ENCODE measurements at regions not wholly inside any gene's neighbourhood (a gene's known extent, or its start where the extent isn't known, plus 50 kb on each side); places are given as distances from the start of the nearest gene placed in this dataset.
A peak's percentile ranks its signal among the peaks of the same experiment; 100 is the strongest.
"Not testable (repeated sequence)": the region's sequence is repeated elsewhere in the genome, so short reads cannot be mapped to it uniquely, and the experiment has no call there.

DNA sequence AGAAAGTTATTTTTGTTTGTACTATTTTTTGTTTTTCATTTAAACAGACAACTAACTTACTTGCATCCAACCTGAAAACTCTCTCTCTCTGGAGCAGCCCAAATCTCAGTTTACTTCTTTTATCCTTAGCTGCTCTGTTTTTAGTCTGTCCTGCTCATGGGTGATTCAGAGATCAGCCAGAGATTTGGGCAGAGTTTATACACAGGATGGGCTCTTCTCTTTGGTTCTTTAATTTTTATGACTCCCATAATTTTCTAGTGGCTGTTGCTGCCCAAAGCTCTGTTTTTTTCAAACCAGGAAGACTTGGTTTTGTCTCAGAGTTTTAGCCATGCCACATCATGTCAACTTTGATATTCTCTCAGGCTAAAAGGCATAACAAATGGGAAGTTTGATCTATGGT is 86.8 kb upstream of the CD55 start:
- H3K27ac Mint-ChIP-seq = no peak overlapping the region
- ATAC-seq = no peak
- no peak for DNase-seq (ENCODE audit: low spot score in 2 of 2)
- H3K36me3 Mint-ChIP-seq = no peaks in the 10 kb centered on the region
- no peaks in the 10 kb centered on the region for H3K9me3 Mint-ChIP-seq

- ATAC-seq (no peak), DNase-seq (ENCODE audit: low spot score in 2 of 2) (no peak)
- Mint-ChIP-seq H3K27ac (no peak overlapping the region), H3K36me3 (no peaks in the 10 kb centered on the region), H3K9me3 (no peaks in the 10 kb centered on the region)
These were observed 81.6 kb upstream of the CD55 start for GRCh38 chr1:207239874-207240273.

DNA sequence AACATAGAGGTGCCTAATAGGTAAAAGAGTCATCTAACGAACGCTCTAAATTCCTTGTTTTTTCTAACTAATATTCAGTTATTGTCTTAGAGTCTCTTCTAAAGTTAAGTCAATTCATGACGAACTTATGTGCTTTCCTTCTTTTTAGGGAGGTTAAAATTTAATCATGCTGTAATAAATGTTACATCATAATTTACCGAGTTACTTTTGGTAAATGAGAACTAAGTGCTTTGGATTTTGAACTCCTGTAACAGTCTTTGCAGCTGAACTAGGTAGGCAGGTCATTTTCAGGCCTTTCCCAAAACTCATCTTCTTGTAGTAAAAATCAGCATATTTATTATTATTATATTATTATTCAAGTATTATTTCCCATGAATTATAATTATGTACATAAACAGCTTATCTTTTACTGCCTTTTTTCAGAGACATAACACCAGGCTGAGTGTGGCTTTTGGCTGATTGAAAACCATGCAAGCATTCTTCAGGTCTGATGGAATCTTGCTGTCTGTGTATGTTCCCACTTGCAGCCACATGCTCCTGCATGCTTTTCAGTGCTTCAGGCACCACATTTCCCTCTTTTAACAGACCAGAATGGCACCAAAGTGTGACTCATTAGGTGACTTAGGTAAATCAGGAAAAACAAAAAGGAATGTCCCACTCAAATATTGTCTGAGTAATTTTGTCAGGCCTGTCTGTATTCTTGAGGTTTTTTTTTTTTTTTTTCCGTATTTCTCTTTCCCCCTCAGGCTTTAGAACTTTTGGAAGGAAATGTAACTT is 81.0 kb upstream of the CD55 start:
- no peaks in the 10 kb centered on the region for H3K9me3 Mint-ChIP-seq
- no peaks in the 10 kb centered on the region for H3K36me3 Mint-ChIP-seq
- no peak for DNase-seq (ENCODE audit: low spot score in 2 of 2)
- H3K27ac Mint-ChIP-seq = no peak overlapping the region
- ATAC-seq = no peak

DNA sequence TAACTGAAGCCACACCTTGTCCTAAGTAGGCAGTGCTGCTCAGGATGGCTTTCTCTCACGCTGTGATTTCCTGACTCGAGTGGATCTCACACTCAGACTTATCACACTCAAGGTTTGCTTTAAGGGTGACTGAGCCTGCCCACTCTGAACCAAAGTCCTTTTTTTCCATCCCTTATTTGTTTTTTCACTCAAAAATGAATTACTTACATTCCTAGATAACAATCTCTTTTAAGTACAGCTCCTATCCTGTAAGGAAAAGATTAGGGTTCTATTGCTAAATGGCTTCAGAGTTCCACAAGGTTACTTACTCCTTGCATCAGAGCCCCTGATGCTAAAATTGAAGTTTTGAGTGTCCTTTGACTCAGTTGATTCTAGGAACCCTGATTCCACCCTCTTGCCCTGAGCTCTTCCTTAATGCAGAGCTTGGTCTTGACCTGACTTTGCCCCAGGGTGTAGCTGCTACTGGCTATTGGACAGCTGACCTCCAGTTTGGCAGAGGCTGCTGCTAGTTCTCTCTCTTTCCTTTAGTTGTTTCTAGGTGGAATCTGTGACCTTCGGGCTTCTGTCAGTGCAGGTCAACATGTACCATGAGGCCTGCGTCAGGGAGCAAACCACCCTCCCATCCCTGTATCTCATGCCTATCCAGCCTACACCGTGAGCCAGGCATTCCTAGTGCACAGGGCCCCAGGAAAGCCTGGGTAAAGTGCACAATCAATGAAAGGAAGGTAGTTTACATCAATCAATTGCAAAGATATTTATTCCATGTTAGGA is 80.1 kb upstream of the CD55 start:
- no peaks in the 10 kb centered on the region for H3K9me3 Mint-ChIP-seq
- ATAC-seq = no peak
- no peak for DNase-seq (ENCODE audit: low spot score in 2 of 2)
- no peaks in the 10 kb centered on the region for H3K36me3 Mint-ChIP-seq
- no peak overlapping the region for H3K27ac Mint-ChIP-seq

- DNase-seq (ENCODE audit: low spot score in 2 of 2) (no peak), ATAC-seq (no peak)
- Mint-ChIP-seq H3K9me3 (no peaks in the 10 kb centered on the region), H3K36me3 (no peaks in the 10 kb centered on the region), H3K27ac (peak overlapping the region in 1 of 2 donors; percentile 31)
These were observed 77.8 kb upstream of the CD55 start for GRCh38 chr1:207243442-207244408.

GRCh38 chr1:207244409-207244801 is 77.1 kb upstream of the CD55 start:
- H3K27ac Mint-ChIP-seq = no peak overlapping the region
- no peaks in the 10 kb centered on the region for H3K9me3 Mint-ChIP-seq
- H3K36me3 Mint-ChIP-seq = no peaks in the 10 kb centered on the region
- DNase-seq (ENCODE audit: low spot score in 2 of 2) (no peak), ATAC-seq (no peak)

GRCh38 chr1:207245124-207245523 is 76.4 kb upstream of the CD55 start:
- Mint-ChIP-seq H3K9me3 (no peaks in the 10 kb centered on the region), H3K36me3 (no peaks in the 10 kb centered on the region), H3K27ac (no peak overlapping the region)
- no peak for DNase-seq (ENCODE audit: low spot score in 2 of 2)
- ATAC-seq = no peak

GRCh38 chr1:207248544-207249198 is 72.8 kb upstream of the CD55 start:
- H3K9me3 Mint-ChIP-seq = peaks cover 0 to 4% of the 10 kb centered on the region in 2 donors
- ATAC-seq (no peak), DNase-seq (ENCODE audit: low spot score in 2 of 2) (no peak)
- H3K27ac Mint-ChIP-seq = no peak overlapping the region
- H3K36me3 Mint-ChIP-seq = no peaks in the 10 kb centered on the region

- H3K27ac Mint-ChIP-seq = no peak overlapping the region
- DNase-seq (ENCODE audit: low spot score in 2 of 2) = no peak
These were observed 71.0 kb upstream of the CD55 start for GRCh38 chr1:207250431-207250830.

GRCh38 chr1:207251066-207251465 is 70.4 kb upstream of the CD55 start:
- H3K9me3 Mint-ChIP-seq = peaks cover 10 to 15% of the 10 kb centered on the region in 2 donors
- ATAC-seq (no peak), DNase-seq (ENCODE audit: low spot score in 2 of 2) (no peak)
- H3K36me3 Mint-ChIP-seq = peaks cover 9 to 16% of the 10 kb centered on the region in 2 donors
- H3K27ac Mint-ChIP-seq = no peak overlapping the region

More at GRCh38 chr1:207250431-207250830, 71.0 kb upstream of the CD55 start:
- ATAC-seq = no peak
- Mint-ChIP-seq H3K9me3 (peaks cover 8 to 13% of the 10 kb centered on the region in 2 donors), H3K36me3 (peaks cover 9 to 10% of the 10 kb centered on the region in 2 donors)

DNA sequence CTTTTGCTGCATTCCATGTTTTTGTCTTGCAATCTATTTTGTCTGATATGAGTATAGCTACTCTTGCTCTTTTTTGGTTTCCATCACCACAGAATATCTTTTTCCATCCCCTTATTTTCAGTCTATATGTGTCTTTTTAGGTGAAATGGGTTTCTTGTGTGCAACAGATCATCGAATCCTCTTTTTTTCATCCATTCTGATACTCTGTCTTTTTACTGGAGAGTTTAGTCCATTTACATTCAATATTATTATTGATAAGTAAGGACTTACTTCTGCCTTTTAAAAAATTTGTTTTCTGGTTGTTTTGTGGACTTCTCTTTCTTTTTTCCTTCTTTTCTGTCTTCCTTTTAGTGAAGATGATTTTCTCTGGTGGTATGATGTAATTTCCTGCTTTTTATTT is 64.6 kb upstream of the CD55 start:
- no peak overlapping the region for H3K27ac Mint-ChIP-seq
- H3K36me3 Mint-ChIP-seq = peaks cover 18 to 28% of the 10 kb centered on the region in 2 donors
- no peak for ATAC-seq
- peaks cover 18 to 37% of the 10 kb centered on the region in 2 donors for H3K9me3 Mint-ChIP-seq
- DNase-seq (ENCODE audit: low spot score in 2 of 2) = no peak

GRCh38 chr1:207259391-207259790 is 62.1 kb upstream of the CD55 start:
- Mint-ChIP-seq H3K27ac (no peak overlapping the region), H3K36me3 (peaks cover 18 to 28% of the 10 kb centered on the region in 2 donors), H3K9me3 (peaks cover 20 to 29% of the 10 kb centered on the region in 2 donors)
- no peak for DNase-seq (ENCODE audit: low spot score in 2 of 2)
- ATAC-seq = no peak

DNA sequence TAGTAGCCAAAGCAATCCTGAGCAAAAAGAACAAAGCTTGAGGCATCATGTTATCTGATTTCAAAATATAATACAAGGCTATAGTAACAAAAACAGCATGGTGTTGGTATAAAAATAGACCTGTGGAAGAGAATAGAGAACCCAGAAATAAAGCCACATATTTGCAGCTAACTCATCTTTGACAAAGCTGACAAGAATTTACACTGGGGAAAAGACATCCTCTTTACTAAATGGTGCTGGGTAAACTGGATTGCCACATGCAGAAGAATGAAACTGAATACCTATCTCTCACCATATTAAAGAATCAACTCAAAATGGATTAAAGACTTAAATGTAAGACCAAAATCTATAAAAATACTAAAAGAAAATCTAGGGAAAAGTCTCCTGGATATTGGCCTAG is 59.5 kb upstream of the CD55 start:
- no peak overlapping the region for H3K27ac Mint-ChIP-seq
- no peak for DNase-seq (ENCODE audit: low spot score in 2 of 2)

DNA sequence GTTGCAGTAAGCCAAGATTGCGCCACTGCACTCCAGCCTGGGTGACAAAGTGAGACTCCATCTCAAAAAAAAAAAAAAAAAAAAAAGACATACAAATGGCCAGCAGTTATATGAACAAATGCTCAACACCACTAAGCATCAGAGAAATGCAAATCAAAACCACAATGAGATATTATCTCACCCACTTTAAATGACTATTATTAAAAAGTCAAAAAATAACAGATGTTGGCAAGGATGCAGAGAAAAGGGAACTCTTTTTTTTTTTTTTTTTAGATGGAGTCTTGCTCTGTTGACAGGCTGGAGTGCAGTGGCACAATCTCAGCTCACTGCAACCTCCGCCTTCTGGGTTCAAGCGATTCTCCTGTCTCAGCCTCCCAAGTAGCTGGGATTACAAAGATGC is 58.6 kb upstream of the CD55 start:
- not testable (repeated sequence) for DNase-seq (ENCODE audit: low spot score in 2 of 2); H3K36me3 Mint-ChIP-seq; ATAC-seq; H3K27ac Mint-ChIP-seq; H3K9me3 Mint-ChIP-seq

More for the DNA sequence above, 59.5 kb upstream of the CD55 start:
- Mint-ChIP-seq H3K9me3 (peaks cover 10 to 14% of the 10 kb centered on the region in 2 donors), H3K36me3 (peaks cover 7% of the 10 kb centered on the region in 2 donors)
- no peak for ATAC-seq

- H3K9me3 Mint-ChIP-seq = peaks cover 0 to 3% of the 10 kb centered on the region in 2 donors
- no peak for ATAC-seq
- no peak for DNase-seq (ENCODE audit: low spot score in 2 of 2)
- H3K27ac Mint-ChIP-seq = no peak overlapping the region
- no peaks in the 10 kb centered on the region for H3K36me3 Mint-ChIP-seq
These were observed 56.7 kb upstream of the CD55 start for GRCh38 chr1:207264663-207265252.

DNA sequence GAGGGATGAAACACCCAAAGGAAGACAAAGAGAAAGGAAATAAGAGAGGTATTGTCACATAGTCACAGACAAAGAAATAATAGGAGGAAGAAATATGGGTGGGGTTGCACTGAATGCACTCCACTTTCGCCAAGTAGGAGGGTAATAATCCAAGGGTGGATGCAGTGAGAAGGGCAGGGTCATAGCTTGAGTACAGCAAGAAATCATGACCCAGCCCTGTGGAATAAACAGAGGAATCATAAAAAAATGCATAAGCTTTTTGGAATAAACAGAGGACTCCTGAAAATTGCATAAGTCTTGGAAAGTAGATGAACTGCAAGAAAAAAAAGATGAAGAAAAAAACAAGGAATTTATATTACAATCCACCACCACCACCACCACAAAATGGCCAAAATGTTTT is 53.1 kb upstream of the CD55 start:
- Mint-ChIP-seq H3K27ac (no peak overlapping the region), H3K36me3 (no peaks in the 10 kb centered on the region), H3K9me3 (peaks cover 9 to 10% of the 10 kb centered on the region in 2 donors)
- DNase-seq (ENCODE audit: low spot score in 2 of 2) (no peak), ATAC-seq (no peak)
